ENCODE measurements at regions not wholly inside any gene's neighbourhood (a gene's known extent, or its start where the extent isn't known, plus 50 kb on each side); places are given as distances from the start of the nearest gene placed in this dataset.

- H3K27ac Mint-ChIP-seq: no peak overlapping the region
- DNase-seq (ENCODE audit: low spot score): no peak
- H3K9me3 ChIP-seq (ENCODE audit: low read depth): no peaks in the 10 kb centered on the region
- peaks cover 4% of the 10 kb centered on the region for H3K4me1 Mint-ChIP-seq
- H3K9ac ChIP-seq: no peak overlapping the region
- H3K36me3 Mint-ChIP-seq: peaks cover 2% of the 10 kb centered on the region
- no peak overlapping the region for H2AFZ ChIP-seq (replicated peaks)
- TF ChIP-seq CTCF (IDR thresholded peaks at IDR 0.05) (no peak), EZH2phosphoT487 (IDR thresholded peaks at IDR 0.05) (no peak)
- H3K27me3 Mint-ChIP-seq (ENCODE audit: insufficient read depth, low read depth): peaks cover 6% of the 10 kb centered on the region
- no peaks in the 10 kb centered on the region for H3K27me3 ChIP-seq
- H3K4me3 ChIP-seq: no peak overlapping the region
- H3K27ac ChIP-seq: no peak overlapping the region
- H3K79me2 ChIP-seq (ENCODE audit: low read depth): no peaks in the 10 kb centered on the region
- H3K4me1 ChIP-seq: no peaks in the 10 kb centered on the region
- H4K20me1 ChIP-seq (ENCODE audit: low read depth): no peaks in the 10 kb centered on the region
- H3K4me3 Mint-ChIP-seq: no peak overlapping the region
- no peaks in the 10 kb centered on the region for H3K36me3 ChIP-seq
- H3F3A ChIP-seq (ENCODE audit: low read depth): no peaks in the 10 kb centered on the region
- no peak overlapping the region for H3K4me2 ChIP-seq
- H3K9me3 Mint-ChIP-seq: peaks cover 13% of the 10 kb centered on the region
These were observed 53.7 kb upstream of the VCAN start for GRCh38 chr5:83417884-83418283.

- H3K9ac ChIP-seq: no peak overlapping the region
- peak overlapping the region; percentile 15 for H3K27ac Mint-ChIP-seq
- no peak overlapping the region for H3K4me3 Mint-ChIP-seq
- no peaks in the 10 kb centered on the region for H3K36me3 ChIP-seq
- no peak for TF ChIP-seq EZH2phosphoT487 (IDR thresholded peaks at IDR 0.05)
- no peak for TF ChIP-seq CTCF (IDR thresholded peaks at IDR 0.05)
- no peak for TF ChIP-seq EZH2 (IDR thresholded peaks at IDR 0.05)
- H3K36me3 Mint-ChIP-seq: peaks cover 2% of the 10 kb centered on the region
- H3K9me3 Mint-ChIP-seq: peaks cover 13% of the 10 kb centered on the region
- peaks cover 4% of the 10 kb centered on the region for H3K4me1 Mint-ChIP-seq
- no peaks in the 10 kb centered on the region for H3K4me1 ChIP-seq
- DNase-seq (ENCODE audit: low spot score): no peak
- H3K27me3 Mint-ChIP-seq (ENCODE audit: insufficient read depth, low read depth): peaks cover 6% of the 10 kb centered on the region
- H3F3A ChIP-seq (ENCODE audit: low read depth): no peaks in the 10 kb centered on the region
- H3K27me3 ChIP-seq: no peaks in the 10 kb centered on the region
- no peak overlapping the region for H3K27ac ChIP-seq
- peak overlapping the region; percentile 51 for H2AFZ ChIP-seq (replicated peaks)
- no peak overlapping the region for H3K4me2 ChIP-seq
- H3K79me2 ChIP-seq (ENCODE audit: low read depth): no peaks in the 10 kb centered on the region
- H4K20me1 ChIP-seq (ENCODE audit: low read depth): no peaks in the 10 kb centered on the region
- H3K9me3 ChIP-seq (ENCODE audit: low read depth): no peaks in the 10 kb centered on the region
- no peak overlapping the region for H3K4me3 ChIP-seq
These were observed 52.9 kb upstream of the VCAN start for GRCh38 chr5:83418356-83419321.

All from neural progenitor cell (in vitro differentiated cells).